ENCODE measurements at regions not wholly inside any gene's neighbourhood (a gene's known extent, or its start where the extent isn't known, plus 50 kb on each side); places are given as distances from the start of the nearest gene placed in this dataset.

DNA sequence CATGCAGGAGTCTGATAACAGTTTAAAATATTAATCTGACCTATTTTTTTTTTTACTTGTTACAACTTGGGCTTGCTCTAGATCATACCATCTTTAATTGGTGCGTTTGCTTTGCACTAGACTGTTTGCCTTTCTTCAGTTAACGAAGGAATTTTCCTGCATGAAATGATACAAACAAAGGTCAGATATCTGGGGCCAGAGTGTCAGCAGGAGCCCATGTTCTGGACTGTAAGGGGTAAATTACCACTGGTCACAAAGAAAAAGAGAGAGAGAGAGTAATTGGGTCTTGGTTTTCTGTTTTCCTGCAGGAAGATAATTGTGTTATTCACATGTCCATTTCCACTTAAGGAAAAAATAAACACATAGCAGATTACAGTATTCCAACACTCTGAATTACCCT lies 399.4 kb upstream of the MARCKS start:
- DNase-seq (ENCODE audit: low spot score) = no peak

GRCh38 chr6:113458368-113459010 lies 398.7 kb upstream of the MARCKS start:
- DNase-seq (ENCODE audit: low spot score) = no peak

GRCh38 chr6:113461153-113461932 lies 395.8 kb upstream of the MARCKS start:
- DNase-seq (ENCODE audit: low spot score) = peak; percentile 3

GRCh38 chr6:113464536-113464935 lies 392.6 kb upstream of the MARCKS start:
- no peak for DNase-seq (ENCODE audit: low spot score)

GRCh38 chr6:113464960-113465359 lies 392.2 kb upstream of the MARCKS start:
- DNase-seq (ENCODE audit: low spot score) = peak; percentile 7

GRCh38 chr6:113466526-113466925 lies 390.6 kb upstream of the MARCKS start:
- DNase-seq (ENCODE audit: low spot score) = no peak

- DNase-seq (ENCODE audit: low spot score) = no peak
Observed at GRCh38 chr6:113475392-113475791, 381.8 kb upstream of the MARCKS start.

GRCh38 chr6:113476937-113477839 lies 380.0 kb upstream of the MARCKS start:
- no peak for DNase-seq (ENCODE audit: low spot score)

DNA sequence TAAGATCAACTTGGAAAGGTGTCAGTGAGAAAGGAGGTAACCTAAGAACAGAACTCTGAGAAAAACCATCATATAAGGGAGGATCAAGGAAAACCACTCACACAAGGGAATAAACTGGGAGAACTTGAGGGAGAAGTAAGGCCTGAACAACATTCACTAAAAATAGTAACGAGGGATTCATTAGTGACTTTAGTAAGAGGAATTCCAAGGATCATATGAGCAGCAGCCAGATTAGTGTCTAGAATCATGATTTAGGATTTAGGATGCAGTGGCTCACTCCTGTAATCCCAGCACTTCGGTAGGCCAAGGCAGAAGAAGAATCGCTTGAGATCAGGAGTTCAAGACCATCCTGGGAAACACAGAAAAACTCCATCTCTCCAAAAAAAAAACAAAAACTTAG lies 376.5 kb upstream of the MARCKS start:
- no peak for DNase-seq (ENCODE audit: low spot score)

- DNase-seq (ENCODE audit: low spot score) = no peak
Observed at GRCh38 chr6:113481458-113481857, 375.7 kb upstream of the MARCKS start.

DNA sequence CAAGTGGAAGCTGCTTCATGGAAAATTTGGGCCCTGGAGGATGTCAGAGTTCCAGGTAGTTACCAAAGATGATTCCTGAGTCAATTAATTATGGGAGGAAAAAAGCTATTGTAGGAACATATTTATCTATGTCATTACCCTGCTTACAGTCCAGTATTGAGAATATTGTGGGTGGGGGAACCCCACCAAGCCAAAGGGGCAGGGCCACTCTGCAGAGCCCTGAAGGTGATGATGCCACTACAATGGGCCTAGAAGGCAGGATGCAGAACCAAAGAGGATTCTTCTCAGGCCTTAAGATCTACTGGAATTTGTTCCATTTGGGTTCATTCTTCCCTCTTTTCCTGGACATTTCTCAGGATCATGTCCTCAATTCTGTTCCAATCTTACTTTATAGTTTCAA lies 375.2 kb upstream of the MARCKS start:
- no peak for DNase-seq (ENCODE audit: low spot score)

DNA sequence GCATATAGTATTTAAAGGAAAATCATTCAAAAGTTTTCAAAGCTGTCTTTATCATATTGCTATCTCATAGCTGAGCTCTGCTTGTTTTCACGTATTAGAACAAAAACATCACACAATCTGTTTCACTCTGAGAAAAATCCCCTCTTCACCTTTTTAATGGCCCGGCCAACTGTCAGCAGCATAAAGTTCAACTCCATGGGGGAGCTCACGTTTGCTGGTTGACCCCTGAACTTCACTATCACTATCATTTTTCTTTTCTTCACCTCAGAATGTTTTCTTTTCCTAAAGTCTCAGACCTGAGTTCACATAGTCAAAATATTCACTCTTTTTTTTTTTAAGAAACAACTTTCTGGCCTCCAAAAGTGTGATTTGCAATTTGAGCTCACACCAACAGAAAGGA lies 374.4 kb upstream of the MARCKS start:
- DNase-seq (ENCODE audit: low spot score) = no peak

DNA sequence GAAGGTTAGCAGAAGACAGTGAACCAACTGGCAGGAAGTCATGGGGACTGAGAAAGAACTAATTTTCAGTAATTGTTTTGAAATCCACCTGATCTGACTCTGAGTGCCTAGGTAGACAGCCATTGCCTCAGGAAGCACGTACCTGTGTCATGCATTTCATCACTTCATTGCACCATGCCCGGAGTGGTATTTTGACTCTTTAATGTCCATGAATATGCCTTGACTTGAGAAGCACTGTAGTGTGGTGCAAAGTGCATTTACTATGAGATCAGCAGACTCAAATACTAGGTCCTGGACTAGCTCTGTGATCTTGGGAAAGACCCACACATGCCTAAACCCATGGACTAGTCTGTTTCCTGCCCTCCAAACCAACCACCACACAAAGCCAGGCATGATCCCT lies 370.9 kb upstream of the MARCKS start:
- DNase-seq (ENCODE audit: low spot score) = no peak

- no peak for DNase-seq (ENCODE audit: low spot score)
Observed at GRCh38 chr6:113487489-113488058, 369.6 kb upstream of the MARCKS start.

- DNase-seq (ENCODE audit: low spot score) = no peak
Observed at GRCh38 chr6:113488061-113488460, 369.1 kb upstream of the MARCKS start.

GRCh38 chr6:113488812-113489685 lies 368.1 kb upstream of the MARCKS start:
- no peak for DNase-seq (ENCODE audit: low spot score)

DNA sequence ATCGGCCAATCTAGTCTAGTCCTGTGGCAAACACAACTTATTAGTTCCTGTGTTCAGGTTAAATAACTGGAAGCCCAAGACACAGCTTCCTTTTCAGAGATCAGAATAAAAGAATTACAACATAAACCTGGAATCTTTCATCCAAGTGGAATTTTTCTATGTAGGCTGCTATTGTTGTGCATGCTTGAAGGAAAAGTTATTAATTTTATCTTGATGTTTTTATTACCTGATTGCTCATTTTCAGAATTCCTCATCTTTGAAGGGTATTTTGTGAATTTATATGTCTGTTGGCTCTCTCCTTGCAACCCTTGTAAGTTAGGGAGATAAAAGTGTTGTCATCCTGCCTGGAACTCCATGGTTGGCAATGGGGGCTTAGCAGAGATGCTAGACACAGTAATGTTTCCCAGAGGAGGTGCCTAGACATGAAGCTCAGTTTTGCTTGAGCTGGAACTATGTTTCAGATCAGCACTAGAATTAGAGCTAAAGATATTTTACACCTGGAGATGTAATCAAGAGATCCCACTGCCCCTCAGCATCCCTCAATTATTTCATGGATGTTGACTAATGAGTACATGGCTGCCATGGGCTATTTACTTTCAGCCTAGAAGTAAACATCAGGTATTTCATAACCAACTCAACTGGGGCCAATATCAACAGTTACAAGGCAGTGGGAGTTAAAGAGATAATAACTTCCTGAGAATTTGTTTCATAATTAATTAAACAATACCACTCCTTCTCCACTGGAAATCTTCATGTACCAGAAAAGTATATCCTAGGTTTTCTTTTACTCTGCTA lies 367.0 kb upstream of the MARCKS start:
- DNase-seq (ENCODE audit: low spot score) = no peak

DNA sequence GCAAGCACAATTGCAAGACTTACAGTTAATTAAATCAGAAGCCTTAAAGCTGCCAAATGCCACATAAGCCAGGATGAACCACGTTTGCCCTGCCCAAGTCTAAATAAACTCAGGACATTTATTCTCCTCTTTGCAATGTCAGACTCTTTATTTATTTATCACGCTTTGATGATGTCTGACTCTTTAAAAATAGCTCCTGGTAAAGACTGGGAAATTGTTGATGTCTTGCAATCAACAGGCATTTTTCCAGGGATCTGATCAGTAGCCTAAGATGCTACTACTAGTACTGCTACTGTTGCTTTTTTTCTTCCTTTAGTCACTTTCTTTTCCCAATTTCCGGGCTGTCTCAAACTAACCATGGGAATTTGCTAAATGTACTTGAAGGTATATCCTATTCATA lies 365.8 kb upstream of the MARCKS start:
- no peak for DNase-seq (ENCODE audit: low spot score)

- DNase-seq (ENCODE audit: low spot score) = no peak
Observed at GRCh38 chr6:113493991-113494390, 363.2 kb upstream of the MARCKS start.

- DNase-seq (ENCODE audit: low spot score) = no peak
Observed at GRCh38 chr6:113495521-113495920, 361.6 kb upstream of the MARCKS start.

GRCh38 chr6:113496166-113496565 lies 361.0 kb upstream of the MARCKS start:
- DNase-seq (ENCODE audit: low spot score) = no peak
